ENCODE measurements at regions not wholly inside any gene's neighbourhood (a gene's known extent, or its start where the extent isn't known, plus 50 kb on each side); places are given as distances from the start of the nearest gene placed in this dataset.

DNA sequence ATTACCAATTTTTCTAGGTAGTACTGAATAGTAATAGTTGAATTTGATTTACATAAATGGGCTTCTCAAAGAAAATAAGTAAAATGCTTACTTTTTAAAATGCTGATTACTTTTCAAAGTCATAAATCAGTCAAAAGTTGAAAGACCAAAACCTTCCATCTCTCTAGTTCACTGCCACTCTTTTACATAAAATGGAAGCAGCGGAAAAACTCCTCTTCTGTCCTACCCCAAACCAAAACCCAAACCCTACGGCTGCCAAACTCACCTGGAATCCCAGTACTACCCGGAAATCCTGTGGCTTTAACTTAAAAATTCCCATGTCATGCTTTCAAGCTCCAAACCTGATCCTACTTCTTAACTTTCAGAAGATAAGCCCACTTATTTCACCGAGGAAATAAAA, 81.2 kb upstream of the MAPRE2 start:
- ATAC-seq, result no peak
- TF ChIP-seq PPARA (CRISPR knock-in tag; IDR thresholded peaks at IDR 0.05; ENCODE audit: borderline replicate concordance) (no peak), ZNF565 (CRISPR knock-in tag; conservative IDR thresholded peaks at IDR 0.05; ENCODE audit: low read depth) (no peak), ARNTL (CRISPR knock-in tag; IDR thresholded peaks at IDR 0.05; ENCODE audit: borderline replicate concordance, low read depth) (no peak)

DNA sequence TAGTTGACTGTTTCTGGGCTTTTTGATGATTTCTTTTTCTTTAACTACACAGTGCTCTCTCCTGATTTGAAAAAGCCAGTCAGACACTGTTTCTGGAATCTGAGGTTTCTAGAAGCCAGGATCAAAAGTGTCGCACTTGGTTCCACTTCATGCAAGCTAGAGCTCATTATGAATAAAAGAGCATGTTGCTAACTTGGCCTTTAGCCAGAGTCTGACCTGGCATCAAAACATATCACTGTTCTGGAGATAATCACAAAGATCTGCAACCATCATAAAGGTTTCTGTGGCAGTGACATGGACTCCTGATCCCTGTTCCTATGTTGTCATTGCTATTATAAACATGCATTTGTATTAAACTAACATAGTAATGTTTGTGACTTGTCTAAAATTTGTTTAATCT, 76.1 kb upstream of the MAPRE2 start:
- TF ChIP-seq TOX (CRISPR knock-in tag; IDR thresholded peaks at IDR 0.05; ENCODE audit: borderline replicate concordance) (no peak), ZC3H10 (CRISPR knock-in tag; IDR thresholded peaks at IDR 0.05) (no peak), BACH2 (CRISPR knock-in tag; IDR thresholded peaks at IDR 0.05; ENCODE audit: borderline replicate concordance) (no peak), ZNF8 (CRISPR knock-in tag; IDR thresholded peaks at IDR 0.05) (no peak), OSR1 (CRISPR knock-in tag; IDR thresholded peaks at IDR 0.05) (no peak)
- TF ChIP-seq, protein P1, sequence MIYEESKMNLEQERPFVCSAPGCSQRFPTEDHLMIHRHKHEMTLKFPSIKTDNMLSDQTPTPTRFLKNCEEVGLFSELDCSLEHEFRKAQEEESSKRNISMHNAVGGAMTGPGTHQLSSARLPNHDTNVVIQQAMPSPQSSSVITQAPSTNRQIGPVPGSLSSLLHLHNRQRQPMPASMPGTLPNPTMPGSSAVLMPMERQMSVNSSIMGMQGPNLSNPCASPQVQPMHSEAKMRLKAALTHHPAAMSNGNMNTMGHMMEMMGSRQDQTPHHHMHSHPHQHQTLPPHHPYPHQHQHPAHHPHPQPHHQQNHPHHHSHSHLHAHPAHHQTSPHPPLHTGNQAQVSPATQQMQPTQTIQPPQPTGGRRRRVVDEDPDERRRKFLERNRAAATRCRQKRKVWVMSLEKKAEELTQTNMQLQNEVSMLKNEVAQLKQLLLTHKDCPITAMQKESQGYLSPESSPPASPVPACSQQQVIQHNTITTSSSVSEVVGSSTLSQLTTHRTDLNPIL (CRISPR knock-in tag; IDR thresholded peaks at IDR 0.05; ENCODE audit: low read depth), result no peak
- TF ChIP-seq, protein P2, sequence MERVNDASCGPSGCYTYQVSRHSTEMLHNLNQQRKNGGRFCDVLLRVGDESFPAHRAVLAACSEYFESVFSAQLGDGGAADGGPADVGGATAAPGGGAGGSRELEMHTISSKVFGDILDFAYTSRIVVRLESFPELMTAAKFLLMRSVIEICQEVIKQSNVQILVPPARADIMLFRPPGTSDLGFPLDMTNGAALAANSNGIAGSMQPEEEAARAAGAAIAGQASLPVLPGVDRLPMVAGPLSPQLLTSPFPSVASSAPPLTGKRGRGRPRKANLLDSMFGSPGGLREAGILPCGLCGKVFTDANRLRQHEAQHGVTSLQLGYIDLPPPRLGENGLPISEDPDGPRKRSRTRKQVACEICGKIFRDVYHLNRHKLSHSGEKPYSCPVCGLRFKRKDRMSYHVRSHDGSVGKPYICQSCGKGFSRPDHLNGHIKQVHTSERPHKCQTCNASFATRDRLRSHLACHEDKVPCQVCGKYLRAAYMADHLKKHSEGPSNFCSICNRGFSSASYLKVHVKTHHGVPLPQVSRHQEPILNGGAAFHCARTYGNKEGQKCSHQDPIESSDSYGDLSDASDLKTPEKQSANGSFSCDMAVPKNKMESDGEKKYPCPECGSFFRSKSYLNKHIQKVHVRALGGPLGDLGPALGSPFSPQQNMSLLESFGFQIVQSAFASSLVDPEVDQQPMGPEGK (CRISPR knock-in tag; IDR thresholded peaks at IDR 0.05; ENCODE audit: borderline replicate concordance), result no peak
- ATAC-seq, result no peak

DNA sequence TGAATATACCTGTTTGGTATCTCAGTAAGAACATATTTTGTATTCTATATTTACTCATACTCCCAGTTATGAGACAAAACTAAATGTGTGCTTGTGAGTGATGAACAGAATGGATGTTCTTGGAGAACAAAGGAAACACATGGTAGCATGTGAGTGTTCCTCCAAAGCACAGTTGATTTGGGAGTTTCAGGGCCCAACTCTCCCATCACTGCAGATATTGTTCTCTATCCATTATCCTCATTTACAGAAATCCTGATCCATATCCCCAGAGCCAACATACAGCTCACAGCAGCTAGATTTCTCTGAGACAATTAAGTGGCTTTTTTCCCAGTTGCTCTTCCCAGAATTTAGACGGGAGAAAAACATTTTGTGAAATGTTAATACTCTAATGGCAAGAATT, 75.6 kb upstream of the MAPRE2 start:
- ATAC-seq, result no peak
- no peak for TF ChIP-seq RARB (CRISPR knock-in tag; IDR thresholded peaks at IDR 0.05)
- TF ChIP-seq, protein P1 (CRISPR knock-in tag; IDR thresholded peaks at IDR 0.05; ENCODE audit: low read depth), result no peak
- no peak for TF ChIP-seq ZNF565 (CRISPR knock-in tag; conservative IDR thresholded peaks at IDR 0.05; ENCODE audit: low read depth)
- TF ChIP-seq, protein P3, sequence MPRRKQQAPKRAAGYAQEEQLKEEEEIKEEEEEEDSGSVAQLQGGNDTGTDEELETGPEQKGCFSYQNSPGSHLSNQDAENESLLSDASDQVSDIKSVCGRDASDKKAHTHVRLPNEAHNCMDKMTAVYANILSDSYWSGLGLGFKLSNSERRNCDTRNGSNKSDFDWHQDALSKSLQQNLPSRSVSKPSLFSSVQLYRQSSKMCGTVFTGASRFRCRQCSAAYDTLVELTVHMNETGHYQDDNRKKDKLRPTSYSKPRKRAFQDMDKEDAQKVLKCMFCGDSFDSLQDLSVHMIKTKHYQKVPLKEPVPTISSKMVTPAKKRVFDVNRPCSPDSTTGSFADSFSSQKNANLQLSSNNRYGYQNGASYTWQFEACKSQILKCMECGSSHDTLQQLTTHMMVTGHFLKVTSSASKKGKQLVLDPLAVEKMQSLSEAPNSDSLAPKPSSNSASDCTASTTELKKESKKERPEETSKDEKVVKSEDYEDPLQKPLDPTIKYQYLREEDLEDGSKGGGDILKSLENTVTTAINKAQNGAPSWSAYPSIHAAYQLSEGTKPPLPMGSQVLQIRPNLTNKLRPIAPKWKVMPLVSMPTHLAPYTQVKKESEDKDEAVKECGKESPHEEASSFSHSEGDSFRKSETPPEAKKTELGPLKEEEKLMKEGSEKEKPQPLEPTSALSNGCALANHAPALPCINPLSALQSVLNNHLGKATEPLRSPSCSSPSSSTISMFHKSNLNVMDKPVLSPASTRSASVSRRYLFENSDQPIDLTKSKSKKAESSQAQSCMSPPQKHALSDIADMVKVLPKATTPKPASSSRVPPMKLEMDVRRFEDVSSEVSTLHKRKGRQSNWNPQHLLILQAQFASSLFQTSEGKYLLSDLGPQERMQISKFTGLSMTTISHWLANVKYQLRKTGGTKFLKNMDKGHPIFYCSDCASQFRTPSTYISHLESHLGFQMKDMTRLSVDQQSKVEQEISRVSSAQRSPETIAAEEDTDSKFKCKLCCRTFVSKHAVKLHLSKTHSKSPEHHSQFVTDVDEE (CRISPR knock-in tag; IDR thresholded peaks at IDR 0.05), result no peak
- no peak for TF ChIP-seq TOX (CRISPR knock-in tag; IDR thresholded peaks at IDR 0.05; ENCODE audit: borderline replicate concordance)
- no peak for TF ChIP-seq ARNTL (CRISPR knock-in tag; IDR thresholded peaks at IDR 0.05; ENCODE audit: borderline replicate concordance, low read depth)
- TF ChIP-seq ISL1 (CRISPR knock-in tag; IDR thresholded peaks at IDR 0.05), result no peak
- no peak for TF ChIP-seq ESRRG (CRISPR knock-in tag; IDR thresholded peaks at IDR 0.05)
- TF ChIP-seq ZFP30 (CRISPR knock-in tag; IDR thresholded peaks at IDR 0.05), result no peak

DNA sequence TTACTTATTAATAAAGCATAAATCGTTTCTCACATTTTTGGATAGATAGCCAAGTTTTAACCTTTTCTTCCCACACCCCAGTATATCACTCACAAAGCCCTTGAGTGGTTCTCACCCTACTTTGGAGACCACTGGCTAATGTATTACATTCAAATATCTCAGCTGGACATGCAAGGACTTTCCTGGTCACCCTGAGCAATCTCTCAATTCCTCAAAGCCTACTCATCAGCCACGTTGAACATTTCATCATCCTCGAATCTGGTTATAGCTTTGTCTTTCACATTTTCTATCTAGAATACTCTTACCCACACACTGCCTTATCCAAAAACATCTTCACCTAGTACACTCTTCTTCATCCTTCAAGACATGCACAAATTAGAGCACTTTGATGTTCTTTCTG, 71.1 kb upstream of the MAPRE2 start:
- TF ChIP-seq RARB (CRISPR knock-in tag; IDR thresholded peaks at IDR 0.05), result no peak
- TF ChIP-seq CSDC2 (CRISPR knock-in tag; IDR thresholded peaks at IDR 0.05), result no peak
- no peak for TF ChIP-seq TCF4 (CRISPR knock-in tag; IDR thresholded peaks at IDR 0.05; ENCODE audit: borderline replicate concordance)
- no peak for TF ChIP-seq ZNF70 (CRISPR knock-in tag; IDR thresholded peaks at IDR 0.05)
- no peak for TF ChIP-seq OSR1 (CRISPR knock-in tag; IDR thresholded peaks at IDR 0.05)
- no peak for TF ChIP-seq ISL1 (CRISPR knock-in tag; IDR thresholded peaks at IDR 0.05)
- no peak for TF ChIP-seq TOX (CRISPR knock-in tag; IDR thresholded peaks at IDR 0.05; ENCODE audit: borderline replicate concordance)
- TF ChIP-seq, protein P4, sequence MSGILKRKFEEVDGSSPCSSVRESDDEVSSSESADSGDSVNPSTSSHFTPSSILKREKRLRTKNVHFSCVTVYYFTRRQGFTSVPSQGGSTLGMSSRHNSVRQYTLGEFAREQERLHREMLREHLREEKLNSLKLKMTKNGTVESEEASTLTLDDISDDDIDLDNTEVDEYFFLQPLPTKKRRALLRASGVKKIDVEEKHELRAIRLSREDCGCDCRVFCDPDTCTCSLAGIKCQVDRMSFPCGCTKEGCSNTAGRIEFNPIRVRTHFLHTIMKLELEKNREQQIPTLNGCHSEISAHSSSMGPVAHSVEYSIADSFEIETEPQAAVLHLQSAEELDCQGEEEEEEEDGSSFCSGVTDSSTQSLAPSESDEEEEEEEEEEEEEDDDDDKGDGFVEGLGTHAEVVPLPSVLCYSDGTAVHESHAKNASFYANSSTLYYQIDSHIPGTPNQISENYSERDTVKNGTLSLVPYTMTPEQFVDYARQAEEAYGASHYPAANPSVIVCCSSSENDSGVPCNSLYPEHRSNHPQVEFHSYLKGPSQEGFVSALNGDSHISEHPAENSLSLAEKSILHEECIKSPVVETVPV (CRISPR knock-in tag; IDR thresholded peaks at IDR 0.05), result no peak
- no peak for TF ChIP-seq BACH2 (CRISPR knock-in tag; IDR thresholded peaks at IDR 0.05; ENCODE audit: borderline replicate concordance)
- no peak for TF ChIP-seq ZC3H10 (CRISPR knock-in tag; IDR thresholded peaks at IDR 0.05)
- no peak for TF ChIP-seq ZNF8 (CRISPR knock-in tag; IDR thresholded peaks at IDR 0.05)
- no peak for TF ChIP-seq ARNTL (CRISPR knock-in tag; IDR thresholded peaks at IDR 0.05; ENCODE audit: borderline replicate concordance, low read depth)
- TF ChIP-seq ZFP30 (CRISPR knock-in tag; IDR thresholded peaks at IDR 0.05), result no peak
- TF ChIP-seq SNAI2 (CRISPR knock-in tag; IDR thresholded peaks at IDR 0.05), result no peak
- no peak for TF ChIP-seq GLIS3 (CRISPR knock-in tag; IDR thresholded peaks at IDR 0.05)
- no peak for TF ChIP-seq ZNF565 (CRISPR knock-in tag; conservative IDR thresholded peaks at IDR 0.05; ENCODE audit: low read depth)
- TF ChIP-seq, protein P2 (CRISPR knock-in tag; IDR thresholded peaks at IDR 0.05; ENCODE audit: borderline replicate concordance), result no peak
- TF ChIP-seq, protein P5, sequence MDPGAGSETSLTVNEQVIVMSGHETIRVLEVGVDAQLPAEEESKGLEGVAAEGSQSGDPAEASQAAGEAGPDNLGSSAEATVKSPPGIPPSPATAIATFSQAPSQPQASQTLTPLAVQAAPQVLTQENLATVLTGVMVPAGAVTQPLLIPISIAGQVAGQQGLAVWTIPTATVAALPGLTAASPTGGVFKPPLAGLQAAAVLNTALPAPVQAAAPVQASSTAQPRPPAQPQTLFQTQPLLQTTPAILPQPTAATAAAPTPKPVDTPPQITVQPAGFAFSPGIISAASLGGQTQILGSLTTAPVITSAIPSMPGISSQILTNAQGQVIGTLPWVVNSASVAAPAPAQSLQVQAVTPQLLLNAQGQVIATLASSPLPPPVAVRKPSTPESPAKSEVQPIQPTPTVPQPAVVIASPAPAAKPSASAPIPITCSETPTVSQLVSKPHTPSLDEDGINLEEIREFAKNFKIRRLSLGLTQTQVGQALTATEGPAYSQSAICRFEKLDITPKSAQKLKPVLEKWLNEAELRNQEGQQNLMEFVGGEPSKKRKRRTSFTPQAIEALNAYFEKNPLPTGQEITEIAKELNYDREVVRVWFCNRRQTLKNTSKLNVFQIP (CRISPR knock-in tag; IDR thresholded peaks at IDR 0.05; ENCODE audit: borderline replicate concordance, low read depth), result no peak
- TF ChIP-seq ESRRG (CRISPR knock-in tag; IDR thresholded peaks at IDR 0.05), result no peak
- ATAC-seq, result no peak

Measured in SK-N-SH treated with all-trans-retinoic acid at 6 μM for 48 hours (cell line).